ENCODE measurements at regions not wholly inside any gene's neighbourhood (a gene's known extent, or its start where the extent isn't known, plus 50 kb on each side); places are given as distances from the start of the nearest gene placed in this dataset.

DNA sequence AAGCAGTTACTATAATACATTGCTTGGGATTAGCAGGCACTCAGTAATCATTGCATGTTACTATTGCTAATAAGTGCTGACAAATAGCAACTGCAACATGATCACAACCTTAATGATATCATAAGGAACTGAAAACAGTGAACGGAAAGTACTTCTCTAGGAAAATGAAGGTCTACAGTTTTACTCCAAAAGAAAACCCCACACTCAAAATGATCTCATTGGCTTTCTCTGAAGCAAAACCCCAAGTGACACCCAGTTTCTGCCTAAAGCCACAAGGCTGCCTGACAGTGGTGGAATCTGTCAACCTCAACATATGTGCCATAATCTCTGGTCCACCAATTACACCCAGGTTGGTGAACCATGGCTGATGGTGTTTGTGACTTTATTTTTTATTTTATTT is 137.6 kb downstream of the PTGER3 start:
- DNase-seq (ENCODE audit: low read depth), result no peak
- no peak overlapping the region for H3K4me3 ChIP-seq (ENCODE audit: low read depth, low read length)
- TF ChIP-seq, protein P1, sequence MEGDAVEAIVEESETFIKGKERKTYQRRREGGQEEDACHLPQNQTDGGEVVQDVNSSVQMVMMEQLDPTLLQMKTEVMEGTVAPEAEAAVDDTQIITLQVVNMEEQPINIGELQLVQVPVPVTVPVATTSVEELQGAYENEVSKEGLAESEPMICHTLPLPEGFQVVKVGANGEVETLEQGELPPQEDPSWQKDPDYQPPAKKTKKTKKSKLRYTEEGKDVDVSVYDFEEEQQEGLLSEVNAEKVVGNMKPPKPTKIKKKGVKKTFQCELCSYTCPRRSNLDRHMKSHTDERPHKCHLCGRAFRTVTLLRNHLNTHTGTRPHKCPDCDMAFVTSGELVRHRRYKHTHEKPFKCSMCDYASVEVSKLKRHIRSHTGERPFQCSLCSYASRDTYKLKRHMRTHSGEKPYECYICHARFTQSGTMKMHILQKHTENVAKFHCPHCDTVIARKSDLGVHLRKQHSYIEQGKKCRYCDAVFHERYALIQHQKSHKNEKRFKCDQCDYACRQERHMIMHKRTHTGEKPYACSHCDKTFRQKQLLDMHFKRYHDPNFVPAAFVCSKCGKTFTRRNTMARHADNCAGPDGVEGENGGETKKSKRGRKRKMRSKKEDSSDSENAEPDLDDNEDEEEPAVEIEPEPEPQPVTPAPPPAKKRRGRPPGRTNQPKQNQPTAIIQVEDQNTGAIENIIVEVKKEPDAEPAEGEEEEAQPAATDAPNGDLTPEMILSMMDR (IDR thresholded peaks at IDR 0.05; ENCODE audit: insufficient read depth, low read length), result no peak

DNA sequence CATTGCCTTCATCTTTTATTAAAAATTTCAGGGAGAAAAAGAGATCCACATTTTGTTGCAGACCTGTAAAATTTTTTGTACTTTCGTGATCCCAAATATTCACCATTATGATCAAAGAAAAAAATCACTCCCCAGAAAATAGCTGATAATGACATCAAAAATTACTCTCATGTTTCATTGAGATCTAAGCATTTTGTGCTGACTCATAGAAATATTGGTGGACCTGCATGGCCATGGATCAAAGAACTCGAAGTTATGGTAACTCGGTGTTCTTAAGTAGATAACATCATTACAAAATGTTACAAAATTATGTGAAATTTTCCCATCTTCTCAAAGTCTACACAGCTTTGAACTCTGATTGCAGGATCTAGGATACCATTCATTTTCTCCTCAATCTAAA is 135.8 kb downstream of the PTGER3 start:
- no peak overlapping the region for H3K4me3 ChIP-seq (ENCODE audit: low read depth, low read length)
- DNase-seq (ENCODE audit: low read depth), result no peak
- TF ChIP-seq, protein P1 (IDR thresholded peaks at IDR 0.05; ENCODE audit: insufficient read depth, low read length), result no peak

DNA sequence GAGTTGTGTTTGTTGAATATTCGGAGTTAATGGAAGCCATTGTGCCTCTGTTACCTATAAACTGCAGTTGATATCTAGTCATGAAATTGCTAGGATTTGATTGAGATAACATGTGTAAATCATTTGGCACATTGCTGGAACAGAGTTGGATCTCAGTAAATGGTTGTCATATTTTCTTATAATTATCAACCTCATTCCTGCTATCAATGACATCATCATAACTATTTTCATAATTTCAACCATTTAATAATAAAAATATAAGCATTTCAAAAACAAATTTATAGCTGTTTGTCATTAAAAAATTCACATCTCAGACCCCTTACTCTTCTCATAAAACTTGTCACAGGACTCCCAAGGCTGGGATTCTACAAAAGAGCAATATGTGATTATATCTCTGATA is 133.4 kb downstream of the PTGER3 start:
- TF ChIP-seq, protein P1 (IDR thresholded peaks at IDR 0.05; ENCODE audit: insufficient read depth, low read length), result no peak
- DNase-seq (ENCODE audit: low read depth), result no peak
- H3K4me3 ChIP-seq (ENCODE audit: low read depth, low read length), result no peak overlapping the region

DNA sequence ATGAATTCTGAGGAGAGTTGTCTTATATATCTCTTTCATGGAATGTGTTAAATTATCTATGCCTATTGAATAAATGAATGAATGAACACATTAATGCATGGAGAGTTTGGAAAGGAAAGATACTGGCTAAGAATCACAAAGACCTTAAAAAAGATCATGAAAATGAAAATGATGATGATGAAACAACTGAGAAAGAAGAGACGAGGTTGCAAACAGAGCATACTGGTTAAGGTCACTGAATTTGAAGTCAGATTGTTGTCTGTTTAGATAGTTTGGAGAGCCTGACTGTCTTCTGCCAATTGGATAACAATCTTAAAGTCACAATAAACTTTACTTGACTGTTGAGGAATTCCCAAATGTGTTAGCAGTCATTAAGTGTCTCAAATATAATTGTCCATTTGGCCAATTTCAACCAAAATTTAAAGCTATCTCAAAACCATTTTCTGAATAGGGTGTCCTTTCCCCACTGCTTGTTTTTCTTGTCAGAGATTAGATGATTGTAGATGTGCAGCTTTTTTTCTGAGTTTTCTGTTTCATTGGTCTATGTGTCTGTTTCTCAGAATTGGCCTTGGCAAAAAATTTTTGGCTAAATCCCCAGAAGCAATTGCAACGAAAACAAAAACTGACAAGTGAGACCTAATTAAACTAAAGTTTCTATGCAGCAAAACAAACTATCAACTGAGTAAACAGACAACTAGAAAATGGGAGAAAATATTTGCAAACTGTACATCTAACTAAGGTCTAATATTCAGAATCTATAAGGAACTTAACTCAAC is 132.2 kb downstream of the PTGER3 start:
- no peak for DNase-seq (ENCODE audit: low read depth)
- TF ChIP-seq, protein P1 (IDR thresholded peaks at IDR 0.05; ENCODE audit: insufficient read depth, low read length), result no peak
- H3K4me3 ChIP-seq (ENCODE audit: low read depth, low read length), result no peak overlapping the region

DNA sequence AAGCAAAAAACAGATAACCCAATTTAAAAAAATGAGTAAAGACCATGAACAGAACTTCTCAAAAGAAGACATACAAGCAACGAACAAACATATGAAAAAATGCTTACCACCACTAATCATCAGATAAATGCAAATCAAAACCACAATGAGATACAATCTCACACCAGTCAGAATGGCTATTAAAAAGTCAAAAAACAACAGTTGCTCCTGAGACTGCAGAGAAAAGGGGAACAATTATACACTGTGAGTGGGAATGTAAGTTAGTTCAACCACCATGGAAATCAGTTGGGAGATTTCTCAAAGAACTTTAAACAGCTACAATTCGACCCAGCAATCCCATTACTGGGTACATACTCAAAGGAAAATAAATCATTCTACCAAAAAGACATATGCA is 131.6 kb downstream of the PTGER3 start:
- DNase-seq (ENCODE audit: low read depth), result no peak
- TF ChIP-seq, protein P1 (IDR thresholded peaks at IDR 0.05; ENCODE audit: insufficient read depth, low read length), result no peak
- H3K4me3 ChIP-seq (ENCODE audit: low read depth, low read length), result no peak overlapping the region

DNA sequence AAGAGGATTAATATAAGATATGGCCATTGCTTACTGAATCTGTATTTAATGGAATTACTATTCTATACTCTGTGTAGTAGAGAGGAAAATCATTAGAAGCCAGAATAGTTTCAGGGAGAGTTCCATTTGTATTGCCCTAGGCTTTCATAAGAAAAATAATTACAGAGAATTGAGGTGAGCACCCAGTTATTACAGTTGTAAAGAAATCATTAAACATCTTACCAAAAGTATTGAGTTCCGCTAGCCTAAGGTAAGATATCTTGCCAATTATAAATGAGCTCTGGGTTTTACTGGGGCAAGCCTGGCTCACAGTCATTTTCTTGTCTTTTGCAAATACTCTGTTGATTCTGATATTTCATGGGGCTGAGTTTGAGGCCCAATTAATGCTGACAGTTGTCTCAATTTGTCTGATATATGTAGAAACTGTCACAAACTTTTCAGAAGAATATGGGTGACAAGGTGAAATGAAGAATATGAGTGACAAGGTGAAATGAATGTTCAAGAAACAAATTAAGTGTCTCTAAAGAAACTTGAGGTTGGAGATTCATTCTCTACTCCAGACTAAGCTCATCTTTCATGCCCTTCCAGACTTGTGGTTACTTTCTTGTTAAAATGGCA is 127.8 kb downstream of the PTGER3 start:
- DNase-seq (ENCODE audit: low read depth), result no peak
- TF ChIP-seq, protein P1 (IDR thresholded peaks at IDR 0.05; ENCODE audit: insufficient read depth, low read length), result no peak

More for the DNA sequence above, 127.8 kb downstream of the PTGER3 start:
- no peak overlapping the region for H3K4me3 ChIP-seq (ENCODE audit: low read depth, low read length)
